SH-SY5Y (cell line): ENCODE measurements at regions not wholly inside any gene's neighbourhood (a gene's known extent, or its start where the extent isn't known, plus 50 kb on each side); places are given as distances from the start of the nearest gene placed in this dataset.

Experiments used
- GATA2 ChIP-seq: IDR thresholded peaks from 2 replicates; pipeline ENCODE4 v1.6.1; 2011; ENCODE audit warnings: mild to moderate bottlenecking, low read depth, low read length
- GATA3 ChIP-seq: IDR thresholded peaks from 2 replicates; pipeline ENCODE4 v1.6.1; 2011; ENCODE audit warnings: low read depth, mild to moderate bottlenecking, low read length, moderate library complexity

DNA sequence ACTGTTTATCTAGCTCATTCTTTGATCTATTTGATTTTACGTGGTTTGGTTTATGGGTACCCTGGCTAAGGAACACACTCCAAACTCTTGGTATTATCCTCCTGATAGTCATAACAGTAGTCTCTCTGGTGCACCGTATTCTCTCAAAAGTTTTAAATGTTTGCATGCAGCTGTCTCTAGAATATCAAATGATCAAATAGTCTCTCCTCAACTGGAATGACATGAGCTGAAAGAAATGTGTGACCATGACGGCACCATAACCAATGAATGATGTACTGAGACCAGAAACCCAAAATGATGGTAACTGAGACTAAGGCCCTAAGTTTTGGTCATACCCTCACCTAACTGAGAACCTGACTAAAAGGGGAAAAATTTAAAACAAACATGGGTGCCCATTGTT, 319.4 kb downstream of the SLC7A11 start:
- TF ChIP-seq GATA3 (no peak), GATA2 (no peak)

DNA sequence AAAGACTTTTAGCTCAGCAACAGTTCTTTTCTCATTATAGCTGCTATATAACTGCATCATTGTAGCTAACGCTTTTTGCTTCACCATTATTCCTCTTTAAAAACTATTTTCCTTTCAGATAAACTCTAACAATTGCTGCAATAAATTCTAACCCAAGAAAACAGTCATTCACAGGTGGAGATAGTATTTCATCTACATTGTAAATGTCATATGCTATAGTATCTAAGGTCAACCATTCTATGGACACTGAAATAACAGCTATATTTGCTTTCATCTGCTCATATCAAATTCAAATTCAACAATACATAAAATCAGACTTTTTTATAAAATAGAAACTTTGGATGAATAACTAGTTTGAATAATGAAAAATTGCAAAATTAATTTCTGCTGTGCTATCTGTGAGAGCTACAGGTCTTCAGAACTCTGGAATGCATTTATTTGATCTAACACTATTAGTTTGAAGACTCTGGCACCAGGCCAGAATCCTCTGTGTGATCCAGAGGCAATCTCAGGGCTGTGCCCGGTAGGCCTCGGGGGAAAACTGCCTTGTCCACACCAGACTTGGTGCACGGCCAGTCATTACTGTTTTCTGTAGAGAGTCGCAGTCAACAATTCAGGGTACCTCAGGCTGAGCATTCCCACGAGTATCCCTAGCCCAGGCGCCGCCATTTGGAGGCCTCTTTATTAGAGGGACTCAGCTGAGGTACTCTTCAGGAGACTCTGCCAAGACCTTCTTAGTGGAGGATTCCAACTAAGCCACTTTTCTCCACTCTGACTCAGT, 332.4 kb downstream of the SLC7A11 start:
- TF ChIP-seq GATA3 (no peak), GATA2 (no peak)

DNA sequence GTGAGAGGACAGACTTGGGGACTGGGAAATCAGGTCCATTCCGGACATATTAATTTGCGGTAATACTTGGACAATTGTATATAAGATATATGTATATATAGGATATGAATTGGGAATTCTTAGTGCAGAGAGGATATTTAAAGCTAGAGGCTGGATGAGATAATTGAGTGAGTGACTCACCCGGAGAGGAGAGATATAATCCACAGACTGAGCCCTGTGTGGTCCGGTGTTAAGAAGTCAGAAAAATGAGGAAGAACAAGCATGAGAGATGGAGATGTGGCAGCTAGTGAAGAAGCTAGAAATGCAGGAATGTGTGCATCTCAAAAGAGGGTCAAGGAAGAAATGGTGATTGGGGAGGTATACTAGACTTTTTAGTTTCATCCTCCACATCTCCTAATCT, 336.2 kb downstream of the SLC7A11 start:
- TF ChIP-seq GATA3 = no peak
- TF ChIP-seq GATA2 = no peak

DNA sequence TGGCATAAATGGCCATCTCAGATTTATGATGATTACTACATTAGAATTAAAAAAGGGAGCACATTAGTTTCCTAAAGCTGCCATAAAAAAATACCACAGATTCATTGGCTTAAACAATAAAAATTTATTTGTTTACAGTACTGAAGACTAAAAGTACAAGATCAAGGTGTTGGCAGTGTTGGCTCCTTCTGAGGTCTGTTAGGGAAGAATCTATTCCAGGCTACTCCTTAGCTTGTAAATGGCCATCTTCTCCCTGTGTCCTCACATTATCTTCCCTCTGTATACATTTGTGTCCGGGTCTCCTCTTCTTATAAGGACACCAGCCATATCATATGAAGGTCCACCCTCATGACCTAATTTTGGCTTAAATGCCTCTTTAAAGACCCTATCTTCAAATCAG, 341.0 kb downstream of the SLC7A11 start:
- TF ChIP-seq GATA3 (no peak), GATA2 (no peak)

DNA sequence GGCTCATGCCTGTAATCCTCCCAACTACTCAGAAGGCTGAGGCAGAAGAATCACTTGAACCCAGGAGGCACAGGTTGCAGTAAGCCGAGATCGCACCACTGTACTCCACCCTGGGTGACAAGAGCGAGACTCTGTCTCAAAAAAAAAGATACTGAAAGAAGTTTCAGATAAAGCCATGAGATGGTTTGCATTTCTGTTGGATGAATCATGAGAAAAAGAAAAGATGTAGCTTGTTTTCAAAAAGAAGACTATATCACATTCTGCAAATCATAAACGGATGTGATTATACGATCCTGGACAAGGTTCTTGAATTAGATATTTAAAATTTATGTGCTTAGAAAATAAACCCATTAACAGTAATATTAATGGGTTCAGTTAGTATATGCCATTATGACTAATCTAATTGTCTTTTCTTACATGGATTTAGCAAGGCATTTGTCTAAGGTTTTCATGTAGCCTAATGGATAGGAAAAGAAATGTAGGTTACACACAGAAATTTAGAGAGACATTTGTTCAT, 345.9 kb downstream of the SLC7A11 start:
- no peak for TF ChIP-seq GATA2
- TF ChIP-seq GATA3 = no peak

- TF ChIP-seq GATA3 = no peak
- TF ChIP-seq GATA2 = no peak
Measured at GRCh38 chr4:137892134-137892533, 350.0 kb downstream of the SLC7A11 start.

GRCh38 chr4:137890812-137891211, 351.3 kb downstream of the SLC7A11 start:
- no peak for TF ChIP-seq GATA3
- TF ChIP-seq GATA2 = no peak

DNA sequence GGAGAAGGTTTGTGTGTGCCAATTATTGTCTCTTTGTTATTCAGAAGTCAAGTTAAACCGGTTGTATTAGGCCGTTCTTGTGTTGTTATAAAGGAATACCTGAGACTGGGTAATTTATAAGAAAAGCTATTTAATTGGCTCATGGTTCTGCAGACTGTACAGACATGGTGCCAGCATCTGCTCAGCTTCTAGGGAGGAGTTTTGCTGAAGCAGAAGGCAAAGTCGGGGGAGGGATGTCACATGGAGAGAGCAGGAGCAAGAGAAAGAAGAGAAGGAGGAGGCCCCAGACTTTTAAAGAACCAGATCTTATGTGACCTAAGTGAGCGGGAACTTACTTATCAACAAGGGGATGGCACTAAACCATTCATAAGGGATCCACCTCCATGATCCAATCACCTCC, 349.3 kb upstream of the PCDH18 start:
- TF ChIP-seq GATA3 (no peak), GATA2 (no peak)

GRCh38 chr4:137866671-137867070, 334.4 kb upstream of the PCDH18 start:
- TF ChIP-seq GATA2 = no peak
- TF ChIP-seq GATA3 = no peak

GRCh38 chr4:137861682-137862081, 329.4 kb upstream of the PCDH18 start:
- TF ChIP-seq GATA2 (no peak), GATA3 (no peak)

- TF ChIP-seq GATA3 (no peak), GATA2 (no peak)
Measured at GRCh38 chr4:137853424-137853823, 321.1 kb upstream of the PCDH18 start.

DNA sequence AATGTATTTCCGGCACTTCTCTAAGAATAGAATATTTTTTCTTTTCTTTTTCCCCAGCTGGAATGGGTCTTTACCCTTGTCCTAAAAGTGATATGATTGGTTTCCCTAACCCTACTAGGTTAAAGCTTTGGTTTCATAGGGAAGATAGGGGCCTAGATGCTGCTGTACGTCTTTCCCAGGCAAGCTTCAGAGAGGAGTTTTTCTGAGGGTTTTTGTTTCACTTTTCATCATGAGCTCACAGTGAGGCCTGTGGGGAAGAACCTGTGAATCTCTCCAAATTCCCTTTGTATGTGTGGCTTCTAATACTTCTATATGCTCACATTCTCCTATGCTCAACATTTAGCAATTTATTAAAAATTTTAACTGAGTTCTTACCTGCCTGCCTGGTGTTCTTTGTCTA, 320.0 kb upstream of the PCDH18 start:
- TF ChIP-seq GATA2 = no peak
- TF ChIP-seq GATA3 = no peak

GRCh38 chr4:137851435-137851834, 319.1 kb upstream of the PCDH18 start:
- no peak for TF ChIP-seq GATA3
- TF ChIP-seq GATA2 = no peak

DNA sequence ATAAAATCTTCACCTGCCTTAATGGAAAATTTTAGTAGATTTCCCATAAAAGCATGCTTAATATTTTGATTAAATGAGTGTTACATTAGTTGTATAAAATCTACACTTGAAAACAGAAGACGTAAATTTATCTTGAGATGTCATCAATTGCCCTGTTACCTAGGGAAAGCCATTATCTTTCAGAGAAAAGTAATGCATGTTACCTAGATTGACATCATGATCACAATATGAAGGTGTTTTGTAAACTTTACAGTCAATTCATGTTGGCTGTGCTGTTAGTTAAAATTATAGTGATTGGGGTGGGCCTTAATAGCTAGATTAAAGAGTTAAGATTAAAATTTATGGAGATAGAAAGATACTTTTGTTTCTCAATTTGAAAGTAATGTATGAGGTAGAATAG, 293.2 kb upstream of the PCDH18 start:
- TF ChIP-seq GATA3 (no peak), GATA2 (no peak)

GRCh38 chr4:137823007-137823406, 290.7 kb upstream of the PCDH18 start:
- TF ChIP-seq GATA2 = no peak
- no peak for TF ChIP-seq GATA3

GRCh38 chr4:137819964-137820383, 287.7 kb upstream of the PCDH18 start:
- TF ChIP-seq GATA2 = no peak

DNA sequence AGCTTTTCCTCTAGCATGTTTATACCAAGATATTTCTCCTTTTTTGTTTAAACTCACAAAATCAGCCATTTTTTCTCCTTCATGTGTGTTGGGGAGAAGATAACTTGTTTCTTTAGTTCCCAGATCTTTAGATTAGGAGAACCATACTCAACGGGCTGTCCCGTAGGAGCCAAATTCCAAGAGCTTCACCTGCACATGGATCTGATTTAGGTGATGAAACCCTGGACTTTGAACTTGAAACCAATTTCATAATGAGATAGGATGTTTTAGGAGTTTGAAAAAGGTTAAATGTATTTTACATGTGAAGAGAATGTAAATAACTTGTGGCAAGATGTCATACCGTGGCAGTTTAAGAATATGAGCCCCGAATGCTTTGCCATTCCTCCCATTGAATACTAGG, 280.0 kb upstream of the PCDH18 start:
- TF ChIP-seq GATA3 (no peak), GATA2 (no peak)
